K562 (cell line): ENCODE measurements at regions not wholly inside any gene's neighbourhood (a gene's known extent, or its start where the extent isn't known, plus 50 kb on each side); places are given as distances from the start of the nearest gene placed in this dataset.

ENCODE experiments used
- ETV6 ChIP-seq, 3 experiments: fragments of 150-350 bp in 1 of 3; sonication (generic) in 1 of 3; formaldehyde crosslinking in 1 of 3; IDR thresholded peaks; 2 replicates each; pipeline versions ENCODE4 v1.6.1 to v1.8.0; 2014 to 2022; ENCODE audit warnings: borderline replicate concordance in 2 of 3, low read depth in 2 of 3, antibody characterized with exemption in 1 of 3, low read length in 1 of 3, mild to moderate bottlenecking in 1 of 3, missing genetic modification reagents in 1 of 3
- KDM4B ChIP-seq, 2 experiments: fragments of 450-650 bp in 1 of 2; sonication (generic) in 1 of 2; IDR thresholded peaks; 2 replicates each; pipeline ENCODE4 v1.6.1; 2016 to 2017; ENCODE audit warnings: borderline replicate concordance in 2 of 2, antibody characterized with exemption in 1 of 2, low read depth in 1 of 2, mild to moderate bottlenecking in 1 of 2
- SMARCA4 ChIP-seq: fragments of 450-650 bp; IDR thresholded peaks from 2 replicates; pipeline ENCODE4 v1.6.1; 2016
- ZNF57 ChIP-seq: fragments of 450-650 bp; formaldehyde crosslinking; IDR thresholded peaks from 2 replicates; pipeline ENCODE4 v1.4.0; 2020; ENCODE audit warnings: mild to moderate bottlenecking, moderate library complexity

GRCh38 chr20:30288346-30288745 lies 969.1 kb upstream of the DEFB115 start:
- TF ChIP-seq ETV6 (IDR thresholded peaks at IDR 0.05; ENCODE audit: borderline replicate concordance in 1 of 2, low read depth in 2 of 2, low read length in 1 of 2) (no peak), ETV6 (CRISPR knock-in tag; IDR thresholded peaks at IDR 0.05; ENCODE audit: borderline replicate concordance) (no peak), ZNF57 (no peak), KDM4B (IDR thresholded peaks at IDR 0.05; ENCODE audit: borderline replicate concordance in 2 of 2, low read depth in 1 of 2) (no peak), SMARCA4 (no peak)
